ENCODE measurements at regions not wholly inside any gene's neighbourhood (a gene's known extent, or its start where the extent isn't known, plus 50 kb on each side); places are given as distances from the start of the nearest gene placed in this dataset.

DNA sequence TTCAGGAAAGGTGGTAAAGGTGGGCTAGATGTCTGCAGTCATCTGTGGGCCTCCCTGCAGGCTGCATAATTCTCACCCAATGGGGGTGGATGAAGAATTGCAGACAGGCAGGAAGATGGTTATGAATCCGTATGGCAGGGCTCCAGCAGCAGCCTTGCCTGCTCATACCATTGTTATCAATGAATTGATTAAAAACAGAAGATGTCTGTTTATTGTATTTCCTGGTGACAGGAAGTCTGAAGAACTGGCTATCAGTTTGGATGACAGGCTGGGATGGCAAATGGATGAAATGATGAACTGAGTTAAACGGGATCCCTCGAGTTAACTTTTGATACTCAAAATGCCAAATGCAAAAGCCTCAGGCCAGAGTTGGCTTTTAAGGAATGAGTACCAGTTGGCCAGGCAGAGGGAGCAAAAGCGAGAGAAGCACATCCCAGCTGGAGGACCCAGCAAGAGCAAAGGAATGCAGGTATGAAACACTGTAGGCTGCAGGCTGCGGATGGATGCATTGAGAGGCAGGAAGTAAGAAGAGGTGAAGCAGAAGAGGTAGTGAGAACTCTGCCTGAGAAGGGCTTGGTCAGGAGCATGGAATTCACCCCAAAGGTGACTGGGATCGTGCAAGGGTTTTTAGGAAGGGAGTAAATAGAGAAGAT is 550.0 kb upstream of the TBX3 start:
- Histone ChIP-seq H3K27ac (ENCODE audit: low read depth, low read length) (no peak overlapping the region), H3K9me3 (ENCODE audit: low read length) (no peaks in the 10 kb centered on the region), H3K36me3 (ENCODE audit: insufficient read depth, low read length) (no peaks in the 10 kb centered on the region), H3K27me3 (ENCODE audit: insufficient read depth, low read length, poor library complexity, severe bottlenecking) (no peaks in the 10 kb centered on the region), H3K4me1 (ENCODE audit: insufficient read depth, low read length) (no peaks in the 10 kb centered on the region), H3K4me3 (ENCODE audit: low read length) (no peak overlapping the region)
- peaks cover 0 to 12% (median 2%) of the 10 kb centered on the region in 5 donors for H3K9me3 Mint-ChIP-seq
- H3K4me1 Mint-ChIP-seq: no peaks in the 10 kb centered on the region
- no peaks in the 10 kb centered on the region for H3K36me3 Mint-ChIP-seq
- H3K27ac Mint-ChIP-seq: no peak overlapping the region
- H3K27me3 Mint-ChIP-seq: no peaks in the 10 kb centered on the region
- ChIA-PET POLR2A (no interaction called here), CTCF (no interaction called here)
- DNase-seq: no peak
- no peak overlapping the region for H3K4me3 Mint-ChIP-seq

DNA sequence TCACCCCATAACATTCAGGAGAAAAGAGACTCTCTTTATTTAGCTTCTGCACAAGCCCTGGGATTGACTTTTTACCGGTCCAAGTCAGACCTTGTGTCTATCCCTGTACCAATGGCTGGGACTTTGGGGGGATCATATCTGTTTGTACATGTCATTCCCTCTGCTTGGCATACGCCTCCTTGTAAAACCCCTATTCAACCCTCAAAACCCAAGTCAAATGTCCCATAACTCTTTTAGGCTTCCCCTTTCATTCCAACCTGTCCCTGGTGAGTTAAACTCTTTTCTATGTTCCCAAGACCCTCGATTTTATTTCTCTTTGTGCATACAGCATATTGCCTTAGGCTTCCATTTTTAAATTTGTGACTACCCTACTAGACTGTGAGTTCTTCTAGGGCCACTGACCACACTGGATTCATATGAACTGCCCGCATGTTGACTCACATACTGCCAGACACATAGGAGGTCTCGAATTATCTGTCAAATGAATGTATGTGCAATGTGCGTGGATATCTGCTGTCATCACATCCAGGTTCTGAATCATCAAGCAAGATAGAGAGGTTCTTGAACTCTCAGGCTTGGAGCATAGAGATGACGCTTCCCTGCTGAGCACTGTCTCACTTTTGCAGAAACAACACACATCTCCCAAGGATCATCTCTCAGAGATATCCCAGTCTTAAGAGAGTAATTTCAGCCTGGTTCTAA is 548.6 kb upstream of the TBX3 start:
- no peaks in the 10 kb centered on the region for H3K36me3 ChIP-seq (ENCODE audit: insufficient read depth, low read length)
- no peaks in the 10 kb centered on the region for H3K27me3 Mint-ChIP-seq
- H3K4me1 Mint-ChIP-seq: no peaks in the 10 kb centered on the region
- H3K27ac ChIP-seq (ENCODE audit: low read depth, low read length): no peak overlapping the region
- no peak overlapping the region for H3K27ac Mint-ChIP-seq
- CTCF ChIA-PET: no interaction called here
- H3K27me3 ChIP-seq (ENCODE audit: insufficient read depth, low read length, poor library complexity, severe bottlenecking): no peaks in the 10 kb centered on the region
- no peaks in the 10 kb centered on the region for H3K4me1 ChIP-seq (ENCODE audit: insufficient read depth, low read length)
- H3K9me3 Mint-ChIP-seq: peaks cover 0 to 10% (median 2%) of the 10 kb centered on the region in 5 donors
- DNase-seq: no peak
- H3K9me3 ChIP-seq (ENCODE audit: low read length): no peaks in the 10 kb centered on the region
- H3K36me3 Mint-ChIP-seq: no peaks in the 10 kb centered on the region
- H3K4me3 ChIP-seq (ENCODE audit: low read length): no peak overlapping the region
- POLR2A ChIA-PET: no interaction called here
- H3K4me3 Mint-ChIP-seq: no peak overlapping the region

DNA sequence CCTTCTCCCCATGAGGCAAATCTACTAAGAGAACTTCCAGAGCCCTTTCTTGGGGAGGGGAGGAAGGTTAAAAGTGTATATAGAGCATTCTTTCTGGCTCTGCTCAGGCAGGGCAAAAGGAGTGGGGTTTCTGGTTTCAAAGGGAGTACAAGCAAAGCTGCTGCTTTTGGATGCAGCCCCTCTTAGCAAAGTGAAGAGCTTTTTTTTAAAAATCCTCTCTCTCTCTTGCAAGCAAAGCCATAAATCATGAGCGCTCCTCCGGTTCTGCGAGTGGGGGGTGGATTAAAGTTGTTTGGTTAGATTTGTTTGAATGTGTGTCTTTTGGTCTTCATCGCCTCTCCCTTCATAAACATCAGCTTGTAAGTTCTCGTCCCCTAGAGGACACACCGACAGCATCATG is 546.6 kb upstream of the TBX3 start:
- no peak overlapping the region for H3K27ac ChIP-seq (ENCODE audit: low read depth, low read length)
- Mint-ChIP-seq H3K4me1 (no peaks in the 10 kb centered on the region), H3K27me3 (no peaks in the 10 kb centered on the region), H3K36me3 (no peaks in the 10 kb centered on the region), H3K27ac (no peak overlapping the region), H3K9me3 (peaks cover 0 to 7% (median 3%) of the 10 kb centered on the region in 5 donors), H3K4me3 (no peak overlapping the region)
- CTCF ChIA-PET: no interaction called here
- H3K36me3 ChIP-seq (ENCODE audit: insufficient read depth, low read length): no peaks in the 10 kb centered on the region
- POLR2A ChIA-PET: no interaction called here
- DNase-seq: no peak
- no peaks in the 10 kb centered on the region for H3K27me3 ChIP-seq (ENCODE audit: insufficient read depth, low read length, poor library complexity, severe bottlenecking)
- no peak overlapping the region for H3K4me3 ChIP-seq (ENCODE audit: low read length)
- no peaks in the 10 kb centered on the region for H3K9me3 ChIP-seq (ENCODE audit: low read length)
- H3K4me1 ChIP-seq (ENCODE audit: insufficient read depth, low read length): no peaks in the 10 kb centered on the region

DNA sequence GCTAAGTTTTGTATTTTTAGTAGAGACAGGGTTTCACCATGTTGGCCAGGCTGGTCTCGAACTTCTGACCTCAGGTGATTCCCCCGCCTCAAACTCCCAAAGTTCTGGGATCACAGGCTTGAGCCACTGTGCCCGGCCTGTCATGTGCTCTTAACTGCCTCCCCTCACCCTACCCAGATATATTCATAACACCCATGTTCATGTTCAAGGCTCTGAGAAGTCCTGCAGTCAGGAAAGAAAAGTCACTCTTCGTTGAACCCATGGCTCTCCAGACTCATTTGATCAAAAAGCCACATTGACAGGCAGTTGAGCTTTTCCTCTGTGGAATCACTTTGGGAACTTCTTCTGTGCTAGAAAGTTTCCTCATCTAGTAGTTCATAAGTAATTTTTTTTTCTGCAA is 545.5 kb upstream of the TBX3 start:
- Histone ChIP-seq H3K4me1 (ENCODE audit: insufficient read depth, low read length) (no peaks in the 10 kb centered on the region), H3K27me3 (ENCODE audit: insufficient read depth, low read length, poor library complexity, severe bottlenecking) (no peaks in the 10 kb centered on the region), H3K36me3 (ENCODE audit: insufficient read depth, low read length) (no peaks in the 10 kb centered on the region), H3K4me3 (ENCODE audit: low read length) (no peak overlapping the region), H3K9me3 (ENCODE audit: low read length) (no peaks in the 10 kb centered on the region), H3K27ac (ENCODE audit: low read depth, low read length) (no peak overlapping the region)
- Mint-ChIP-seq H3K4me3 (no peak overlapping the region), H3K36me3 (no peaks in the 10 kb centered on the region), H3K27me3 (no peaks in the 10 kb centered on the region), H3K9me3 (peaks cover 0 to 5% (median 0%) of the 10 kb centered on the region in 5 donors), H3K27ac (no peak overlapping the region), H3K4me1 (no peaks in the 10 kb centered on the region)
- ChIA-PET POLR2A (no interaction called here), CTCF (no interaction called here)
- DNase-seq: no peak

DNA sequence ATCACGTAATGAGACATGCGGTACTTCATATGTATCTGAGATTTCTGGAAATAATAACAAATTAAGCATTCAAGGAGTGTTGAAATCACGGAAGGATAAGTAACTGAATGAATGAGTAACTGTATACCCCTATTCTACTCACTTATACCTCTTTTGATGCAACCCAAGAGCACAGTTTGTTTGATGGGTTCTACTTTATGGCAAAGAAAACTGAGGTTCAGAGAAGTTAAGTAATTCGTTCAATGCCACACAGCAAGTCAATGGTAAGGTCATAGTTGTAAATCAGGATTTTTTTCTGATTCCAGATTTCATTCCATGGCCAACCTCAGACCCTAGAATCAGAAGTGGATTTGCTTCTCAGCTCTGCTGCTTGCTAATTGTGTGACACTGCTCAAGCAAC is 544.5 kb upstream of the TBX3 start:
- ChIA-PET CTCF (no interaction called here), POLR2A (no interaction called here)
- no peaks in the 10 kb centered on the region for H3K4me1 ChIP-seq (ENCODE audit: insufficient read depth, low read length)

DNA sequence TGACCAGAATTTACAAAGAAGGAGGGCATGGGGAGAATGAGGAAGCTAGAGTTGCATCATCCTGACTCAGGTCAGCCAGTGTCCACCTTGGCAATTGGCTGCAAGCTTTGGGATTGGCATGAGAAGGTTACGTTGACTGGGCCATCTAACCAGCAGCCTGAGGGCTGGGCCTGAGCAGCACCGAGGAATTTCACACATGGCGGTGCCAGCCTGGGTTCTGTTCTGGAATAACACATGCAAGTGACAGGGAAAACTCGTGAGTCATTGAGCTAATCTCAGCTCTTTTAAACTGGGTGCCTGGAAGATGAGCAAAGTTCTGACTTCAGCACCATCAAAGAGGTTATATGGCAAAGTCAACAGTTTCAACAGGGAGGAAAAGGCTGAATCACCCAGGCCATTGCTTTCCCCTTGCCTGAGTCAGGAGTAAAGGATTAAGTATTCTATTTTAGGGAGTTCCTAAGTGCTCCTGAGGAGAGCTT is 543.2 kb upstream of the TBX3 start:
- no peaks in the 10 kb centered on the region for H3K27me3 Mint-ChIP-seq
- Histone ChIP-seq H3K9me3 (ENCODE audit: low read length) (no peaks in the 10 kb centered on the region), H3K4me1 (ENCODE audit: insufficient read depth, low read length) (no peaks in the 10 kb centered on the region), H3K4me3 (ENCODE audit: low read length) (no peak overlapping the region), H3K36me3 (ENCODE audit: insufficient read depth, low read length) (no peaks in the 10 kb centered on the region), H3K27me3 (ENCODE audit: insufficient read depth, low read length, poor library complexity, severe bottlenecking) (no peaks in the 10 kb centered on the region), H3K27ac (ENCODE audit: low read depth, low read length) (no peak overlapping the region)
- ChIA-PET CTCF (no interaction called here), POLR2A (no interaction called here)
- no peak overlapping the region for H3K27ac Mint-ChIP-seq
- no peak overlapping the region for H3K4me3 Mint-ChIP-seq
- H3K9me3 Mint-ChIP-seq: peaks cover 0 to 10% (median 1%) of the 10 kb centered on the region in 5 donors
- DNase-seq: no peak
- no peaks in the 10 kb centered on the region for H3K4me1 Mint-ChIP-seq
- H3K36me3 Mint-ChIP-seq: no peaks in the 10 kb centered on the region

More for the DNA sequence above, 544.5 kb upstream of the TBX3 start:
- Histone ChIP-seq H3K27ac (ENCODE audit: low read depth, low read length) (no peak overlapping the region), H3K4me3 (ENCODE audit: low read length) (no peak overlapping the region), H3K27me3 (ENCODE audit: insufficient read depth, low read length, poor library complexity, severe bottlenecking) (no peaks in the 10 kb centered on the region), H3K9me3 (ENCODE audit: low read length) (no peaks in the 10 kb centered on the region), H3K36me3 (ENCODE audit: insufficient read depth, low read length) (no peaks in the 10 kb centered on the region)
- Mint-ChIP-seq H3K4me3 (no peak overlapping the region), H3K4me1 (no peaks in the 10 kb centered on the region), H3K36me3 (no peaks in the 10 kb centered on the region), H3K27me3 (no peaks in the 10 kb centered on the region), H3K9me3 (peaks cover 0 to 5% (median 1%) of the 10 kb centered on the region in 5 donors), H3K27ac (no peak overlapping the region)
- DNase-seq: no peak

DNA sequence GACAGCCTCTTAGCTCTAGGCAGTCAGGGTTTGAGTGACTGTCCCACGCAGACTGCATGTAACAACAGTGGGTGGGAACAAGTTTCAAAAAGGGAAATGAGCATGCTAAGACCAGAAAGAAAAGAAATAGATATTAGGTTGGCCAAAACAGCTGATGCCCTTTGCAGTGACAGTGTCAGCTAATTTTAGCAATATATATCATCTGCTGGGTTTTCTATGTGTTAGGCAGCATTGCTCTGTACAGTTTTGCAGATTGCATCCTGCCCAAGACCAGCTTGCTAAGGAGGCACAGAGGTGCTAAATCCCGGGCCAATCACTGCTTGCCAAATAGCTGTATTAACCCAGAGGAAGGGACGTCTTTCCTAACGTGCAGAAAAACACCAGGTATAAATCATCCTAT is 541.9 kb upstream of the TBX3 start:
- no peaks in the 10 kb centered on the region for H3K4me1 Mint-ChIP-seq
- H3K4me3 Mint-ChIP-seq: no peak overlapping the region
- no peak for DNase-seq
- H3K36me3 Mint-ChIP-seq: no peaks in the 10 kb centered on the region
- CTCF ChIA-PET: no interaction called here
- no peak overlapping the region for H3K27ac Mint-ChIP-seq
- H3K27me3 Mint-ChIP-seq: no peaks in the 10 kb centered on the region
- no peaks in the 10 kb centered on the region for H3K36me3 ChIP-seq (ENCODE audit: insufficient read depth, low read length)
- no peaks in the 10 kb centered on the region for H3K27me3 ChIP-seq (ENCODE audit: insufficient read depth, low read length, poor library complexity, severe bottlenecking)
- POLR2A ChIA-PET: no interaction called here
- peaks cover 0 to 10% (median 4%) of the 10 kb centered on the region in 5 donors for H3K9me3 Mint-ChIP-seq
- H3K4me3 ChIP-seq (ENCODE audit: low read length): no peak overlapping the region
- H3K27ac ChIP-seq (ENCODE audit: low read depth, low read length): no peak overlapping the region
- no peaks in the 10 kb centered on the region for H3K9me3 ChIP-seq (ENCODE audit: low read length)
- H3K4me1 ChIP-seq (ENCODE audit: insufficient read depth, low read length): no peaks in the 10 kb centered on the region

DNA sequence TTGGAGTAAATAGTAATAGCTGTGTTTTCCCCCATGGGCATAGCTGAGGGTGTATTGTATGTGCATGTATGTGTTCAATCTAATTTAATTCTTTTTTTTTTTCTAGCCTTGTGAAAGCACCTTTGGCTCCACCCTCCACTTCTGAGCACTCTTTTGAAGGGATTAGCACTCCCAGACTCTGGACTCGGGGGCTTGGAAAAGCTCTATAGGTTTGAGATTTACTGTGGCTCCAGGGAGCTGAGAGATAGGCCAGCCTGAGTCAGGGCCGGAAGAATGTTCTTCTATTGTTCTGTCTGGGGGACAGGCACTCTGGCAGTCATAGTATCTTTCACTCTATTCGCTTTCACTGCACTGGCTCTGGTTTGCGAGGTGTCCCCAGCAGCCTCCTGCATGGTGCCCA is 540.0 kb upstream of the TBX3 start:
- CTCF ChIA-PET: interaction anchor here (0.7 kb wide), 1 partner anchor 1092 kb away, joined by 3 read pairs; no protein-coding TSS in a partner anchor
- POLR2A ChIA-PET: no interaction called here
- no peak overlapping the region for H3K27ac ChIP-seq (ENCODE audit: low read depth, low read length)
- no peaks in the 10 kb centered on the region for H3K4me1 ChIP-seq (ENCODE audit: insufficient read depth, low read length)
- Mint-ChIP-seq H3K27me3 (no peaks in the 10 kb centered on the region), H3K4me1 (no peaks in the 10 kb centered on the region), H3K36me3 (no peaks in the 10 kb centered on the region), H3K9me3 (peaks cover 0 to 10% (median 4%) of the 10 kb centered on the region in 5 donors), H3K4me3 (no peak overlapping the region), H3K27ac (no peak overlapping the region)
- no peak for DNase-seq
- H3K27me3 ChIP-seq (ENCODE audit: insufficient read depth, low read length, poor library complexity, severe bottlenecking): no peaks in the 10 kb centered on the region
- no peaks in the 10 kb centered on the region for H3K36me3 ChIP-seq (ENCODE audit: insufficient read depth, low read length)
- H3K9me3 ChIP-seq (ENCODE audit: low read length): no peaks in the 10 kb centered on the region
- H3K4me3 ChIP-seq (ENCODE audit: low read length): no peak overlapping the region

Measured in CD8-positive, alpha-beta memory T cell (primary cell).